ENCODE measurements at regions not wholly inside any gene's neighbourhood (a gene's known extent, or its start where the extent isn't known, plus 50 kb on each side); places are given as distances from the start of the nearest gene placed in this dataset.

DNA sequence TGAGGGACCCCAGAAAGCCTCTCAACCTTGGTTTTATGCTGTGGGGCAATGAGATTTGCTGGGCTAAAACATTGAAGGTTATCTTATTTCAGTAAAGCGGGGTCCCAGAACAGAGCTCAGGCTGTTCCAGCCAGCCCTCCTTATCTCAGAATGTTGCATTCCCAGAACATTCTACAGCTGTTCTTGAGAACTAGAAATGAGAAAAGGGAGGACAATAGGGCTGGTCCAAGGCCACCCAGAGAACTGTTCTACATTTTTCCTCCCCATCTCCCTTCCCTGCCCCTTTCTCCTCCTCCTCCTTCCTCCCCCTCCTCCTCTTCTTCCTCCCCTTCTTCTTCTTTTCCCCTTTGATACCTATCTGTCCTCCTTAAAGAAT is 70.4 kb upstream of the SLC7A11 start:
- no peak for TF ChIP-seq EZH2phosphoT487 (IDR thresholded peaks at IDR 0.05; ENCODE audit: borderline replicate concordance, low read length)
- TF ChIP-seq, protein P1, sequence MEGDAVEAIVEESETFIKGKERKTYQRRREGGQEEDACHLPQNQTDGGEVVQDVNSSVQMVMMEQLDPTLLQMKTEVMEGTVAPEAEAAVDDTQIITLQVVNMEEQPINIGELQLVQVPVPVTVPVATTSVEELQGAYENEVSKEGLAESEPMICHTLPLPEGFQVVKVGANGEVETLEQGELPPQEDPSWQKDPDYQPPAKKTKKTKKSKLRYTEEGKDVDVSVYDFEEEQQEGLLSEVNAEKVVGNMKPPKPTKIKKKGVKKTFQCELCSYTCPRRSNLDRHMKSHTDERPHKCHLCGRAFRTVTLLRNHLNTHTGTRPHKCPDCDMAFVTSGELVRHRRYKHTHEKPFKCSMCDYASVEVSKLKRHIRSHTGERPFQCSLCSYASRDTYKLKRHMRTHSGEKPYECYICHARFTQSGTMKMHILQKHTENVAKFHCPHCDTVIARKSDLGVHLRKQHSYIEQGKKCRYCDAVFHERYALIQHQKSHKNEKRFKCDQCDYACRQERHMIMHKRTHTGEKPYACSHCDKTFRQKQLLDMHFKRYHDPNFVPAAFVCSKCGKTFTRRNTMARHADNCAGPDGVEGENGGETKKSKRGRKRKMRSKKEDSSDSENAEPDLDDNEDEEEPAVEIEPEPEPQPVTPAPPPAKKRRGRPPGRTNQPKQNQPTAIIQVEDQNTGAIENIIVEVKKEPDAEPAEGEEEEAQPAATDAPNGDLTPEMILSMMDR (IDR thresholded peaks at IDR 0.05; ENCODE audit: low read depth, low read length, poor library complexity, severe bottlenecking): no peak
- Histone ChIP-seq H3K4me1 (ENCODE audit: control insufficient read depth, low read length) (no peaks in the 10 kb centered on the region), H3K4me3 (ENCODE audit: low read length) (no peak overlapping the region)

GRCh38 chr4:138311771-138312535 is 69.8 kb upstream of the SLC7A11 start:
- H3K9me3 ChIP-seq (ENCODE audit: control insufficient read depth, insufficient read depth, low read length): no peaks in the 10 kb centered on the region
- no peaks in the 10 kb centered on the region for H3K79me2 ChIP-seq (ENCODE audit: control insufficient read depth, low read length)
- H3K4me1 ChIP-seq (ENCODE audit: control insufficient read depth, low read length): no peaks in the 10 kb centered on the region
- H4K20me1 ChIP-seq (ENCODE audit: control insufficient read depth, insufficient read depth, low read depth, low read length): no peaks in the 10 kb centered on the region
- H3K27ac ChIP-seq (ENCODE audit: low read depth, low read length): no peak overlapping the region
- no peaks in the 10 kb centered on the region for H3F3A ChIP-seq (ENCODE audit: control insufficient read depth, insufficient read depth)
- H3K4me3 ChIP-seq (ENCODE audit: low read length): no peak overlapping the region
- H3K4me2 ChIP-seq (ENCODE audit: low read length): no peak overlapping the region
- H3K9me2 ChIP-seq (replicated peaks; ENCODE audit: control insufficient read depth, low read length): no peaks in the 10 kb centered on the region
- TF ChIP-seq, protein P1 (IDR thresholded peaks at IDR 0.05; ENCODE audit: low read depth, low read length, poor library complexity, severe bottlenecking): no peak
- TF ChIP-seq EZH2phosphoT487 (IDR thresholded peaks at IDR 0.05; ENCODE audit: borderline replicate concordance, low read length): no peak
- no peaks in the 10 kb centered on the region for H3K36me3 ChIP-seq (ENCODE audit: control insufficient read depth, low read length)
- no peaks in the 10 kb centered on the region for H3K27me3 ChIP-seq (ENCODE audit: control insufficient read depth, low read length)

More for the DNA sequence above, 70.4 kb upstream of the SLC7A11 start:
- H3K27ac ChIP-seq (ENCODE audit: low read depth, low read length): no peak overlapping the region
- H3K9me2 ChIP-seq (replicated peaks; ENCODE audit: control insufficient read depth, low read length): no peaks in the 10 kb centered on the region
- H4K20me1 ChIP-seq (ENCODE audit: control insufficient read depth, insufficient read depth, low read depth, low read length): no peaks in the 10 kb centered on the region
- no peaks in the 10 kb centered on the region for H3K79me2 ChIP-seq (ENCODE audit: control insufficient read depth, low read length)
- no peaks in the 10 kb centered on the region for H3K27me3 ChIP-seq (ENCODE audit: control insufficient read depth, low read length)
- H3K36me3 ChIP-seq (ENCODE audit: control insufficient read depth, low read length): no peaks in the 10 kb centered on the region
- no peak overlapping the region for H3K4me2 ChIP-seq (ENCODE audit: low read length)
- H3F3A ChIP-seq (ENCODE audit: control insufficient read depth, insufficient read depth): no peaks in the 10 kb centered on the region
- no peaks in the 10 kb centered on the region for H3K9me3 ChIP-seq (ENCODE audit: control insufficient read depth, insufficient read depth, low read length)

DNA sequence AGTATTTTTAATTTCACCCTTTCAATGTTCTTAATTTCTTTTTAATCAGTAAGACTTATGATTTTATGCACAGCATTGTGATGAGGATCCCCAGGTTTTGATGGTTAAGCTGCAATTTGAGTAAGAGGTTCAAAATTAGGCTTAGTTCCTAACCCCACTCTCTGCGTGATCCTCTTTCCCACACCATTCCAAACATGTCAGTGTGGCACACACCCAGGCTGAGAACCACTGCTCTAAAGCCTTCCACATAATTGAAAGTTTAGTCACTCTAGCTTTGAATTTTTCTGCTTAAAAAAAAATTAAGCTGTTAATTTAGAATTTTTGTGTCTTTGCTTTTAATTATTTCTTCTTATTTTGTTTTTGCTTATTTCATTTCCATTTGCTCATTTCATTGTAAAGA is 68.8 kb upstream of the SLC7A11 start:
- H3K79me2 ChIP-seq (ENCODE audit: control insufficient read depth, low read length): no peaks in the 10 kb centered on the region
- H3K4me1 ChIP-seq (ENCODE audit: control insufficient read depth, low read length): no peaks in the 10 kb centered on the region
- no peak overlapping the region for H3K4me3 ChIP-seq (ENCODE audit: low read length)
- H3F3A ChIP-seq (ENCODE audit: control insufficient read depth, insufficient read depth): no peaks in the 10 kb centered on the region
- H3K9me2 ChIP-seq (replicated peaks; ENCODE audit: control insufficient read depth, low read length): no peaks in the 10 kb centered on the region
- H4K20me1 ChIP-seq (ENCODE audit: control insufficient read depth, insufficient read depth, low read depth, low read length): no peaks in the 10 kb centered on the region
- H3K4me2 ChIP-seq (ENCODE audit: low read length): no peak overlapping the region
- no peaks in the 10 kb centered on the region for H3K27me3 ChIP-seq (ENCODE audit: control insufficient read depth, low read length)
- no peak overlapping the region for H3K27ac ChIP-seq (ENCODE audit: low read depth, low read length)
- H3K9me3 ChIP-seq (ENCODE audit: control insufficient read depth, insufficient read depth, low read length): no peaks in the 10 kb centered on the region
- no peaks in the 10 kb centered on the region for H3K36me3 ChIP-seq (ENCODE audit: control insufficient read depth, low read length)
- TF ChIP-seq, protein P1 (IDR thresholded peaks at IDR 0.05; ENCODE audit: low read depth, low read length, poor library complexity, severe bottlenecking): no peak
- TF ChIP-seq EZH2phosphoT487 (IDR thresholded peaks at IDR 0.05; ENCODE audit: borderline replicate concordance, low read length): no peak

Measured in DOHH2 (cell line).